ENCODE measurements at regions not wholly inside any gene's neighbourhood (a gene's known extent, or its start where the extent isn't known, plus 50 kb on each side); places are given as distances from the start of the nearest gene placed in this dataset.

DNA sequence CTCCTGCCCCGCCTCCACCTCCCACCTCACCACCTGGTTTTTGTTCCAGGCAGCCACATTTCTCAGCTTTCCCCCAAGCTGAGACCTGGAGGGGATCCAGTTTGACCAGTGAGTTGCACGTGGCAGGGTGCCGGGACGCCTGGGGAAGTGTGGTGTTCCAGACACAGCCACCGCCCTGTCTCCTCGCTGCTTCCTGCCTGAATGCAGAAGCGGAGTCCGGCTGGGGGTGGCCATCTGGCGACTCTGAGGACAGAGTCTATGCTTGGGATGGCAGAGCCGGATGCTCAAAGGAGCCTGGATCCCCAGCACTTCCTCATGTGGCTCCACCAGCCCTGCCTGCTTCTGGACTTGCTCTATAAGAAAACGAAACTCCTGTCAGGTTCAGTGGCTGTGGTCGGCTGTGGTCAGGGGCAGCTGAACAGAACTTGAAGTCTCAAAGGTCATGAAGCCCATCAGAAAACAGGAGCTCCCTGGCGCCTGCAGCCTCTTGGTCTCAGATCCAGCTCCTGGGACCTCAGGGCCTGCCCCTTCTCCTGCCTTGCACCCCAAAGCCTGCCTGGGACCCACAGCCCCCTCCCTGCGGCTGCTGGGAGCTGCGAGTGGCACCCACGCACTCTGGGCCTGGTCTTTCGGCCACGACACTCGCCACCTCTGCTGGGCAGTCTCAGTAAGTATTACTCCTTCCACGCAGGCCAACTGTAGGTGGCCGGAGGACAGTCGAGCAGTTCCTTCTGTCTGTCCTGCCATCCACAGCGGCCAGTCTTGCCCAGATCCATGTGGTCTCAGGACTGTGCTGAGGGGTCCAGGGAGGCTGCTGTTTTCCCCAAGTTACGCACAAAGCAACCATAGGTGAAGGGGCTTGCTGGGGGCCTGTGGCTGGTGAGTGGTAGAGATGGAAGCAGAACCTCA, 112.8 kb upstream of the MEF2A start:
- Mint-ChIP-seq H3K27me3 (peaks cover 14% of the 10 kb centered on the region), H3K4me1 (peaks cover 4 to 31% (median 16%) of the 10 kb centered on the region in 4 donors), H3K9me3 (peaks cover 0 to 7% (median 3%) of the 10 kb centered on the region in 7 donors), H3K36me3 (no peaks in the 10 kb centered on the region), H3K4me3 (no peak overlapping the region), H3K27ac (peak overlapping the region in 1 of 3 donors; percentile 82)
- Histone ChIP-seq H3K27ac (ENCODE audit: insufficient read depth, low read length, poor library complexity, severe bottlenecking) (no peak overlapping the region), H3K27me3 (ENCODE audit: control insufficient read depth, insufficient read depth, low read length) (no peaks in the 10 kb centered on the region), H3K4me1 (ENCODE audit: control insufficient read depth, insufficient read depth, low read length, poor library complexity, severe bottlenecking) (peaks cover 3% of the 10 kb centered on the region), H3K9me3 (ENCODE audit: control insufficient read depth in 2 of 2, low read length in 2 of 2) (no peaks in the 10 kb centered on the region), H3K36me3 (ENCODE audit: control insufficient read depth, insufficient read depth, low read length) (no peaks in the 10 kb centered on the region), H3K4me3 (ENCODE audit: low read depth, low read length) (no peak overlapping the region)
- peak in 1 of 2 donors; percentile 40 for ATAC-seq (ENCODE audit: low read depth in 2 of 2)
- DNase-seq = no peak

DNA sequence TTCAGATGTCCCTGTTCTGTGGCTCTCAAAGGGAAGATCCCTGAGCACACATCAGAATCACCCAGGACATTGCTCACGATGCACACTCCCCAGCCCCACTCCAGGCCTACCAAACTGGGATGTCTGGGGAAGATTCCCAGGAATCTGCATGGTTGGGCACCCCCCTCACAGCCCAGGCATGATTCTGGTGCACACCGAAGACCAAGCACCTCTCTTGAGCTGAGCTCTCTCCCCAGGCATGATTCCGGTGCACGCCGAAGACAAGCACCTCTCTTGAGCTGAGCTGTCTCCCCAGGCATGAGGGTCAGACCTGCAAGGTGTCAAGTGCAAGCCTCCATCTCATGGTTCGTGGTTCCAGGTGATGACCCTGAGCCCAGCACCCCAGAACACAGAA, 112.2 kb upstream of the MEF2A start:
- H3K27me3 ChIP-seq (ENCODE audit: control insufficient read depth, insufficient read depth, low read length) = no peaks in the 10 kb centered on the region
- no peak for DNase-seq
- Mint-ChIP-seq H3K36me3 (no peaks in the 10 kb centered on the region), H3K27ac (no peak overlapping the region), H3K4me3 (no peak overlapping the region), H3K27me3 (peaks cover 14% of the 10 kb centered on the region), H3K9me3 (peaks cover 0 to 7% (median 3%) of the 10 kb centered on the region in 7 donors), H3K4me1 (peaks cover 4 to 25% (median 14%) of the 10 kb centered on the region in 4 donors)
- no peak for ATAC-seq (ENCODE audit: low read depth in 2 of 2)
- H3K36me3 ChIP-seq (ENCODE audit: control insufficient read depth, insufficient read depth, low read length) = no peaks in the 10 kb centered on the region
- peaks cover 3% of the 10 kb centered on the region for H3K4me1 ChIP-seq (ENCODE audit: control insufficient read depth, insufficient read depth, low read length, poor library complexity, severe bottlenecking)
- no peak overlapping the region for H3K27ac ChIP-seq (ENCODE audit: insufficient read depth, low read length, poor library complexity, severe bottlenecking)
- no peaks in the 10 kb centered on the region for H3K9me3 ChIP-seq (ENCODE audit: control insufficient read depth in 2 of 2, low read length in 2 of 2)
- H3K4me3 ChIP-seq (ENCODE audit: low read depth, low read length) = no peak overlapping the region

DNA sequence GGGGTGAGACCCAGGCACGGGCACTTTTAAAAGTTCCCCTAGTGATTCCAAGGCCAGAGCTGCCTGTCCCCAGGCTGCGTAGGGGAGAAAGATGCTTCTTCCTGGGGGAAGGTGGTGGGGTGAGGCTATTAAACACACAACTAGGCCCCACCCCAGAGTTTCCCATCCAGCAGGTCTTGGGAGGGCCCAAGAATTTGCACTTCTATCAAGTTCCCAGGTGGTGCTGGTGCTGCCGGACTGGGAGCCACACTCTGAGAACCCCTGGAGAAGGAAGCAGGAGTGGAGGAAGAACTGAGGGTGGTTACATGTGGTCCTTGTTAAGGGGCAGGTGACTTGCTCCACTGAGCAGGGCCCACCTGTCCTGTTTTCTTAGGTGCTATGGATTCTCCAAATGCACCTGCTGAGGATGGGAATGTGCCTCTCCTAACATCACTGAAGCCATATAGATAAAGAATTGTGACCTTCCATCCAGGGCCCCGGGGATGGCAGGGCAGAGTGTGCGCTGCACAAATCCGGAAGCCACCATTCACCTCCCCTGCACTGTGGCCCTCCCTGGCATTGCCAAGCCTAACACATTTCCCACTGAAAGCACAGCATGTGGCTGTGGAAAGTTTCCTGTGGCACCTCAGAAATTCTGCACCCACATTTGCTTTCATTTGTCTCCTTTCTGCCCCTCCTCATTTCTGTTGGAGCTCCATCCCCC, 111.5 kb upstream of the MEF2A start:
- peaks cover 0 to 7% (median 3%) of the 10 kb centered on the region in 7 donors for H3K9me3 Mint-ChIP-seq
- DNase-seq (no peak), ATAC-seq (ENCODE audit: low read depth in 2 of 2) (no peak)
- peaks cover 14% of the 10 kb centered on the region for H3K27me3 Mint-ChIP-seq
- no peak overlapping the region for H3K27ac Mint-ChIP-seq
- H3K4me1 ChIP-seq (ENCODE audit: control insufficient read depth, insufficient read depth, low read length, poor library complexity, severe bottlenecking) = peaks cover 3% of the 10 kb centered on the region
- no peak overlapping the region for H3K4me3 ChIP-seq (ENCODE audit: low read depth, low read length)
- H3K4me1 Mint-ChIP-seq = peaks cover 4 to 25% (median 14%) of the 10 kb centered on the region in 4 donors
- no peaks in the 10 kb centered on the region for H3K9me3 ChIP-seq (ENCODE audit: control insufficient read depth in 2 of 2, low read length in 2 of 2)
- H3K4me3 Mint-ChIP-seq = no peak overlapping the region
- H3K36me3 Mint-ChIP-seq = no peaks in the 10 kb centered on the region
- no peaks in the 10 kb centered on the region for H3K36me3 ChIP-seq (ENCODE audit: control insufficient read depth, insufficient read depth, low read length)
- no peaks in the 10 kb centered on the region for H3K27me3 ChIP-seq (ENCODE audit: control insufficient read depth, insufficient read depth, low read length)
- no peak overlapping the region for H3K27ac ChIP-seq (ENCODE audit: insufficient read depth, low read length, poor library complexity, severe bottlenecking)

DNA sequence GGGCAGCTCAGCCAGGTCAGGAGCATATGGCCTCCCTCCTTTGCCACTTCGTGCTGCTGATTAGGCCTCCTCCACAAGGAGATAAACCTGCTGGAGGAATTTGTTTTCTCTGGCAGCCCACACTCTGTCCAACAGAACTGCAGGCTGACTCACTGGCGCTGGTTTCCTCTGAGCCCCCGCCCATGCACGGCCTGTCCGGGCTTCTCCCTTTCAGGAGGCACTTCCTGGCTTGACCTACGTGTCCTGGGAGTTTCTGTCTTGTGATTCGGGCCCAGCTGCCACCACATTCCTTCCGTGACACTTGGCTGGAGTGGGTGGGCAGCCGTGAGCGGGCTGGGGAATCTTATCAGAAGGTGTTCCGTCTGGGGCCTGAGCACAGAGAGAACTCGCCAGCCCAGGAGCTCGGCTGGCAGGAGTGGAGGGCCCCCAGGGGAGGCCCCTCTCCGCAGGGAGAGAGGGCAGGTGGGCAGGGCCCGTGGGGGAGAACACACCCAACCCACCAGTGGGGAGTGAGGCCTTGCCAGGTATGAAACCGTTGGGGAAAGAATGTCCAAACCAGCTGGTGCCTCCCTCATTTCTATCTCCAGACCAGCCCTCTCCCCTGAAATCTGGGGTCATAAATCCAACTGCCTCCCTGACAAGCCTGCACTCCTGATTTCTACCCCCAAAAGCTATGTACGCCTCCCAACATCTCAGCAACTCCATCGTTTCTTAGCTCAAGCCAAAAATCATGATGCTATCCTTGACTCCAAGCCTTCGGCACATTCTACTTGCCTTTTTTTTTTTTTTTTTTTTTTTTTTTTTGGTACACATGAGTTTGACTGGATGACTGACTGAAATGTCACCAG, 110.6 kb upstream of the MEF2A start:
- Mint-ChIP-seq H3K36me3 (no peaks in the 10 kb centered on the region), H3K4me1 (peaks cover 4 to 20% (median 9%) of the 10 kb centered on the region in 4 donors), H3K27me3 (peaks cover 14% of the 10 kb centered on the region), H3K9me3 (peaks cover 0 to 7% (median 3%) of the 10 kb centered on the region in 7 donors), H3K4me3 (no peak overlapping the region), H3K27ac (no peak overlapping the region)
- H3K27ac ChIP-seq (ENCODE audit: insufficient read depth, low read length, poor library complexity, severe bottlenecking) = no peak overlapping the region
- DNase-seq = no peak
- H3K4me3 ChIP-seq (ENCODE audit: low read depth, low read length) = no peak overlapping the region
- no peaks in the 10 kb centered on the region for H3K36me3 ChIP-seq (ENCODE audit: control insufficient read depth, insufficient read depth, low read length)
- no peaks in the 10 kb centered on the region for H3K9me3 ChIP-seq (ENCODE audit: control insufficient read depth in 2 of 2, low read length in 2 of 2)
- no peak for ATAC-seq (ENCODE audit: low read depth in 2 of 2)
- no peaks in the 10 kb centered on the region for H3K4me1 ChIP-seq (ENCODE audit: control insufficient read depth, insufficient read depth, low read length, poor library complexity, severe bottlenecking)
- H3K27me3 ChIP-seq (ENCODE audit: control insufficient read depth, insufficient read depth, low read length) = no peaks in the 10 kb centered on the region

DNA sequence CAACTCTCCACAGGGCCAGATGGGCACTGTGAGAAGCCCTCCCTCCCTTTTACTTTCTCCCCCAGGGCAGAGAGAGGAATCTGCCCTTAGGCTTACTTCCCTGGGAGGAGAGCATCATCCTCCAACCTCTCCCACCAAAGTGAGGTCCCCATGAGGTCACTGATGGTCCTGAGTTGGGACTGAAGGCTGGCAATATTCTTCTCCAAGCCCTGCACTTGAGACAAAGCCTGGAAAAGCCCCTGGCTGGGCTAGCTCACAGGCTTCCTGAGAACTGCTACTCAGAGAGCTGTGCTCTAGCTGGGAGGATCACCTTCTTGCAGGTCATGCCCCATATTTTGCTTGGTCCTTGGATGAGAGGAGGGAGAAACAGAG, 110.0 kb upstream of the MEF2A start:
- Histone ChIP-seq H3K9me3 (ENCODE audit: control insufficient read depth in 2 of 2, low read length in 2 of 2) (no peaks in the 10 kb centered on the region), H3K27me3 (ENCODE audit: control insufficient read depth, insufficient read depth, low read length) (peaks cover under 1% of the 10 kb centered on the region), H3K27ac (ENCODE audit: insufficient read depth, low read length, poor library complexity, severe bottlenecking) (no peak overlapping the region), H3K4me1 (ENCODE audit: control insufficient read depth, insufficient read depth, low read length, poor library complexity, severe bottlenecking) (no peaks in the 10 kb centered on the region), H3K4me3 (ENCODE audit: low read depth, low read length) (no peak overlapping the region), H3K36me3 (ENCODE audit: control insufficient read depth, insufficient read depth, low read length) (no peaks in the 10 kb centered on the region)
- no peaks in the 10 kb centered on the region for H3K36me3 Mint-ChIP-seq
- no peak overlapping the region for H3K27ac Mint-ChIP-seq
- peaks cover 14% of the 10 kb centered on the region for H3K27me3 Mint-ChIP-seq
- H3K4me3 Mint-ChIP-seq = no peak overlapping the region
- DNase-seq (no peak), ATAC-seq (ENCODE audit: low read depth in 2 of 2) (no peak)
- H3K9me3 Mint-ChIP-seq = peaks cover 0 to 7% (median 3%) of the 10 kb centered on the region in 7 donors
- peaks cover 3 to 14% (median 5%) of the 10 kb centered on the region in 4 donors for H3K4me1 Mint-ChIP-seq

DNA sequence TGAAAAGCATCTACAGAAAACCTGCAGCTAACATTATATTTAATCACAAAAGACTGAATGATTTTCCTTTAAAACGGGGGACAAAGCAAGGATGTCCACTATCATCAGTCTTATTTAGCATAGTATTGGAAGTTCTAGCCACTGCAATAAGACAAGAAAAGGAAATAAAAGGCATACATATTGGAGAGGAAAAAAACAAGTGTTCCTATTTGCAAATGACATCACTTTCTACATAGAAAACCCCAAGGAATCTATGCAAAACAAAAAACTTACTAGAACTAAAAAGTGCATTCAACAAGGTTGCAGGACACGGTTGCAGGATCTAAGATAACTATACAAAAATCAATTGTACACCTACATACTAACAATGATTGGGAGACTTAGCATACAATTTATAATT, 101.6 kb upstream of the MEF2A start:
- no peak overlapping the region for H3K4me3 ChIP-seq (ENCODE audit: low read depth, low read length)
- Mint-ChIP-seq H3K36me3 (no peaks in the 10 kb centered on the region), H3K4me1 (no peaks in the 10 kb centered on the region), H3K27ac (no peak overlapping the region), H3K9me3 (peaks cover 1 to 28% (median 11%) of the 10 kb centered on the region in 7 donors), H3K27me3 (no peaks in the 10 kb centered on the region), H3K4me3 (no peak overlapping the region)
- no peak for ATAC-seq (ENCODE audit: low read depth in 2 of 2)
- no peak for DNase-seq
- H3K27ac ChIP-seq (ENCODE audit: insufficient read depth, low read length, poor library complexity, severe bottlenecking) = no peak overlapping the region
- no peaks in the 10 kb centered on the region for H3K36me3 ChIP-seq (ENCODE audit: control insufficient read depth, insufficient read depth, low read length)
- no peaks in the 10 kb centered on the region for H3K4me1 ChIP-seq (ENCODE audit: control insufficient read depth, insufficient read depth, low read length, poor library complexity, severe bottlenecking)
- H3K9me3 ChIP-seq (ENCODE audit: control insufficient read depth in 2 of 2, low read length in 2 of 2) = peaks cover 8 to 12% of the 10 kb centered on the region in 2 experiments
- peaks cover 1% of the 10 kb centered on the region for H3K27me3 ChIP-seq (ENCODE audit: control insufficient read depth, insufficient read depth, low read length)

DNA sequence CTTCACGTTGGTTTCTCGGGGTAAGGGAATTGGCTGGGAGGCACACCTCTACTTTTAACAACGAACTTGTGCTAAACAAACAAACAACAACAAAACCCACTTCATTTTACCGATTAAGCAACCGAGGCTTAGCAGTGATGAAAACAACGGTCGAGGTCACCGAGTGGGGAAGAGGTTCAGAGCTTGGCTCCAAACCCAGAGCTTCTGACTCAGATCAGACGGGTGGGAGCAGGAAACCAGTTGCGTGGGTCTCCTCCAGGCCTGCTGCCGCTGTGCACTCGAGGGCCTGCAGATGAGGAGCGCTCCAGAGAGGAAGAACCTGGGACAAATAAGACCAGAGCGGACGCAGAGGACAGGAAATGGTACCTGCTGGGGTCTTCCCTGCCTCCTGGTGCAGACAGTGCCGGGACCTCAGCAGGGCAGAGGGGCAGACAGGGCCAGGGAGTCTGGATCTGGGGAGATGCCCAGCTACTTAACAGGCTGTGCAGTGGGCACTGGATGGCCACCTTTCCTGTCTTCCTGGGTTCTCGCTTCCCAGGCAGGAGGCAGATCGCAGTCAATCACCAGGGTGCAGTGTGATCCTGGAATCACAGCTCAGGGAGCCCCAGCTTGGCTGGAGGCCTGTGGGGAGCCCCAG, 99.0 kb upstream of the MEF2A start:
- Histone ChIP-seq H3K27ac (ENCODE audit: insufficient read depth, low read length, poor library complexity, severe bottlenecking) (no peak overlapping the region), H3K4me1 (ENCODE audit: control insufficient read depth, insufficient read depth, low read length, poor library complexity, severe bottlenecking) (no peaks in the 10 kb centered on the region), H3K9me3 (ENCODE audit: control insufficient read depth in 2 of 2, low read length in 2 of 2) (peaks cover 8 to 12% of the 10 kb centered on the region in 2 experiments), H3K4me3 (ENCODE audit: low read depth, low read length) (no peak overlapping the region), H3K27me3 (ENCODE audit: control insufficient read depth, insufficient read depth, low read length) (no peaks in the 10 kb centered on the region), H3K36me3 (ENCODE audit: control insufficient read depth, insufficient read depth, low read length) (no peaks in the 10 kb centered on the region)
- no peak overlapping the region for H3K27ac Mint-ChIP-seq
- H3K4me1 Mint-ChIP-seq = peaks cover 0 to 2% (median 0%) of the 10 kb centered on the region in 4 donors
- H3K36me3 Mint-ChIP-seq = no peaks in the 10 kb centered on the region
- H3K9me3 Mint-ChIP-seq = peaks cover 1 to 28% (median 11%) of the 10 kb centered on the region in 7 donors
- peaks cover 5% of the 10 kb centered on the region for H3K27me3 Mint-ChIP-seq
- ATAC-seq (ENCODE audit: low read depth in 2 of 2) = no peak
- DNase-seq = no peak
- H3K4me3 Mint-ChIP-seq = no peak overlapping the region

All from CD4-positive, CD25-positive, alpha-beta regulatory T cell (primary cell).